Neural cell (in vitro differentiated cells): ENCODE measurements at regions not wholly inside any gene's neighbourhood (a gene's known extent, or its start where the extent isn't known, plus 50 kb on each side); places are given as distances from the start of the nearest gene placed in this dataset.

ENCODE experiments used
- H2AFZ ChIP-seq: fragments of 200-600, 300-800 bp; sonication (generic), shearing (Covaris generic); 2 replicates; pipeline ENCODE4 v1.6.0; 2014; ENCODE audit warnings: low read depth, mild to moderate bottlenecking, antibody characterized with exemption, low read length, moderate library complexity
- H3F3A ChIP-seq: fragments of 200-600 bp; shearing (Covaris generic); 2 replicates; pipeline ENCODE4 v1.6.1; 2016; ENCODE audit warnings: mild to moderate bottlenecking, moderate library complexity, mixed read lengths, antibody characterized with exemption, low read length; ENCODE audit not compliant: insufficient read depth, poor library complexity, severe bottlenecking
- H3K27ac ChIP-seq: fragments of 200-600, 300-800 bp; sonication (generic), shearing (Covaris generic); 2 replicates; pipeline ENCODE4 v1.5.1; 2014; ENCODE audit warnings: mild to moderate bottlenecking, low read length, moderate library complexity
- H3K27me3 ChIP-seq: fragments of 300-800, 200-600 bp; sonication (generic), shearing (Covaris generic); 2 replicates; pipeline ENCODE4 v1.6.0; 2014; ENCODE audit warnings: mild to moderate bottlenecking, low read depth, low read length, moderate library complexity; ENCODE audit not compliant: insufficient read depth
- H3K36me3 ChIP-seq: fragments of 300-800, 200-600 bp; sonication (generic), shearing (Covaris generic); 2 replicates; pipeline ENCODE4 v1.5.1; 2014; ENCODE audit warnings: mild to moderate bottlenecking, antibody characterized with exemption, low read length, moderate library complexity; ENCODE audit not compliant: insufficient read depth
- H3K4me2 ChIP-seq: fragments of 300-800, 200-600 bp; sonication (generic), shearing (Covaris generic); 2 replicates; pipeline ENCODE4 v1.6.0; 2014; ENCODE audit warnings: mild to moderate bottlenecking, low read length
- H3K4me3 ChIP-seq: fragments of 300-800, 200-600 bp; sonication (generic), shearing (Covaris generic); 2 replicates; pipeline ENCODE4 v1.5.1; 2014; ENCODE audit warnings: mild to moderate bottlenecking, low read length, moderate library complexity
- H3K79me2 ChIP-seq: fragments of 200-600 bp; shearing (Covaris generic); replicated peaks from 2 replicates; pipeline ENCODE4 v1.6.0; 2014; ENCODE audit warnings: mild to moderate bottlenecking, low read length, moderate library complexity; ENCODE audit not compliant: insufficient read depth
- H3K9ac ChIP-seq: fragments of 300-800, 200-600 bp; sonication (generic), shearing (Covaris generic); 2 replicates; pipeline ENCODE4 v1.6.1; 2016; ENCODE audit warnings: mild to moderate bottlenecking, low read length, mixed read lengths
- H3K9me2 ChIP-seq: fragments of 200-600 bp; shearing (Covaris generic); 2 replicates; pipeline ENCODE4 v1.6.1; 2016; ENCODE audit warnings: mild to moderate bottlenecking, low read length, mixed read lengths; ENCODE audit not compliant: insufficient read depth
- H3K9me3 ChIP-seq: fragments of 200-600, 300-800 bp; sonication (generic), shearing (Covaris generic); 2 replicates; pipeline ENCODE4 v1.6.1; 2016; ENCODE audit warnings: mild to moderate bottlenecking, mixed run types, low read length, moderate library complexity, mixed read lengths
- H4K20me1 ChIP-seq: fragments of 200-600 bp; shearing (Covaris generic); 2 replicates; pipeline ENCODE4 v1.6.1; 2016; ENCODE audit warnings: mild to moderate bottlenecking, mixed run types; ENCODE audit not compliant: insufficient read depth
- CTCF ChIP-seq: fragments of 450-650 bp; IDR thresholded peaks from 2 replicates; pipeline ENCODE4 v1.5.1; 2014; ENCODE audit warnings: antibody characterized with exemption, mild to moderate bottlenecking, moderate library complexity; ENCODE audit not compliant: poor library complexity, severe bottlenecking
- EP300 ChIP-seq: fragments of 450-650 bp; conservative IDR thresholded peaks from 2 replicates; pipeline ENCODE4 v1.6.1; 2014; ENCODE audit warnings: antibody characterized with exemption, mild to moderate bottlenecking, moderate library complexity; ENCODE audit not compliant: poor library complexity, severe bottlenecking
- EZH2 ChIP-seq: fragments of 200-600, 300-800 bp; shearing (Covaris generic), sonication (generic); IDR thresholded peaks from 2 replicates; pipeline ENCODE4 v1.6.1; 2014; ENCODE audit warnings: antibody characterized with exemption, low read length, borderline replicate concordance, mild to moderate bottlenecking; ENCODE audit not compliant: insufficient read depth, poor library complexity, severe bottlenecking
- MXI1 ChIP-seq: fragments of 450-650 bp; conservative IDR thresholded peaks from 2 replicates; pipeline ENCODE4 v1.6.1; 2014; ENCODE audit warnings: antibody characterized with exemption, mild to moderate bottlenecking; ENCODE audit not compliant: poor library complexity, severe bottlenecking
- POLR2AphosphoS5 ChIP-seq: IDR thresholded peaks from 2 replicates; pipeline ENCODE4 v1.6.1; 2012
- RAD21 ChIP-seq: fragments of 450-650 bp; conservative IDR thresholded peaks from 2 replicates; pipeline ENCODE4 v1.6.1; 2014; ENCODE audit warnings: antibody characterized with exemption, mild to moderate bottlenecking, moderate library complexity
- REST ChIP-seq: IDR thresholded peaks from 2 replicates; pipeline ENCODE4 v1.6.1; 2012; ENCODE audit warnings: borderline replicate concordance
- SMC3 ChIP-seq: fragments of 450-650 bp; conservative IDR thresholded peaks from 2 replicates; pipeline ENCODE4 v1.6.1; 2014; ENCODE audit warnings: antibody characterized with exemption, mild to moderate bottlenecking, moderate library complexity; ENCODE audit not compliant: poor library complexity
- TAF1 ChIP-seq: IDR thresholded peaks from 2 replicates; pipeline ENCODE4 v1.6.1; 2012; ENCODE audit warnings: low read depth

- TF ChIP-seq EP300 (no peak), CTCF (no peak), TAF1 (no peak), EZH2 (no peak), REST (no peak)
- Histone ChIP-seq H3K4me2 (no peak overlapping the region), H3K27ac (no peak overlapping the region), H3K4me3 (no peak overlapping the region), H3K9ac (no peak overlapping the region), H2AFZ (no peak overlapping the region), H3K9me2 (no peaks in the 10 kb centered on the region), H3K36me3 (no peaks in the 10 kb centered on the region), H3K9me3 (no peaks in the 10 kb centered on the region), H3K27me3 (no peaks in the 10 kb centered on the region), H3F3A (no peaks in the 10 kb centered on the region), H3K79me2 (no peaks in the 10 kb centered on the region), H4K20me1 (no peaks in the 10 kb centered on the region)
Observed at GRCh38 chr4:59655996-59656395, 1544.1 kb upstream of the ADGRL3 start.

DNA sequence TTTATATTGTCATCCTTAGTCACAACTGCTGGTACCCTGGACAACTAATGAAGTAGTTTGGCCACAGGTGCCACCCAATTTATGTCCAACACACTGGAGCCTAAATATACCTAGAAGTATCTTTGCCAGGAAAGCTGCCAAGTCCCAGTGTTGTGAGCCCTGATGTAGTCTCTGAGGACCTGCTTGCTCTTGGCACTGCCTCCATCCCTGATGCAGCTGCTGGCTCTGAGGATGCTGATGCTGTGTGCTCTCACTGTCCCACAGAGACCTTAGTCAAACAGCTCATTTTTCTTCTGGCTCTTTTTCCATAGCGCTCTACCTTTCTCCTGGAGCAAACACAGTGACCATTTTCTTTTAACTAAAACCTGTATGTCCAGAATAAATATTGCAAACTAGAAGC, 1535.4 kb upstream of the ADGRL3 start:
- no peak overlapping the region for H3K4me2 ChIP-seq
- no peaks in the 10 kb centered on the region for H4K20me1 ChIP-seq
- H3K9ac ChIP-seq, result no peak overlapping the region
- no peak overlapping the region for H3K27ac ChIP-seq
- H3K36me3 ChIP-seq, result no peaks in the 10 kb centered on the region
- TF ChIP-seq CTCF, result no peak
- no peak for TF ChIP-seq TAF1
- TF ChIP-seq POLR2AphosphoS5, result no peak
- no peak for TF ChIP-seq MXI1
- TF ChIP-seq EP300, result no peak
- H3K9me2 ChIP-seq, result no peaks in the 10 kb centered on the region
- no peak overlapping the region for H2AFZ ChIP-seq
- no peaks in the 10 kb centered on the region for H3K9me3 ChIP-seq
- no peaks in the 10 kb centered on the region for H3K79me2 ChIP-seq
- no peaks in the 10 kb centered on the region for H3F3A ChIP-seq
- no peak overlapping the region for H3K4me3 ChIP-seq
- no peaks in the 10 kb centered on the region for H3K27me3 ChIP-seq

DNA sequence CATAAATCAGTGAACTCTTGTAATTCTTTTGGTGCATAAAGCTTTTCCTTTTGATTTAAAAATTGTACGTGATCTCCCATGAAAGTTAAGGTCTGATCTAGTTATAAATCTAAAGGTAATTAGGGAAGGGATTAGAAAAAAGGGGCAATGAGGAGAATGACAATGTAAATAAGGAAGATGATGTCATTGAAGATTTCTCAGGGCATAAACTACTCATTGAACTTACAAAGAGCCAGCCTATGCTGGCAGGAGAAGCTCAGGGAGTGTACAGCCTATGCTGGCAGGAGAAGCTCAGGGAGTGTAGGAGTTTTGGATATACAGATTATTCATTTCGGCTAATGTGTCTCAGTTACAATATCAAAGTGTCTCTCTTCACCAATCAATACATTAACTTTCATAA, 1533.5 kb upstream of the ADGRL3 start:
- H2AFZ ChIP-seq, result no peak overlapping the region
- no peak overlapping the region for H3K27ac ChIP-seq
- no peaks in the 10 kb centered on the region for H3K9me2 ChIP-seq
- no peaks in the 10 kb centered on the region for H3K36me3 ChIP-seq
- no peaks in the 10 kb centered on the region for H3K27me3 ChIP-seq
- no peak overlapping the region for H3K9ac ChIP-seq
- H3K4me2 ChIP-seq, result no peak overlapping the region
- no peaks in the 10 kb centered on the region for H3K9me3 ChIP-seq
- H3F3A ChIP-seq, result no peaks in the 10 kb centered on the region
- no peak overlapping the region for H3K4me3 ChIP-seq
- no peaks in the 10 kb centered on the region for H4K20me1 ChIP-seq
- H3K79me2 ChIP-seq, result no peaks in the 10 kb centered on the region
- TF ChIP-seq POLR2AphosphoS5 (no peak), SMC3 (no peak), EZH2 (no peak), RAD21 (no peak), EP300 (no peak), TAF1 (no peak), MXI1 (no peak), REST (no peak)
